ENCODE measurements at regions not wholly inside any gene's neighbourhood (a gene's known extent, or its start where the extent isn't known, plus 50 kb on each side); places are given as distances from the start of the nearest gene placed in this dataset.

DNA sequence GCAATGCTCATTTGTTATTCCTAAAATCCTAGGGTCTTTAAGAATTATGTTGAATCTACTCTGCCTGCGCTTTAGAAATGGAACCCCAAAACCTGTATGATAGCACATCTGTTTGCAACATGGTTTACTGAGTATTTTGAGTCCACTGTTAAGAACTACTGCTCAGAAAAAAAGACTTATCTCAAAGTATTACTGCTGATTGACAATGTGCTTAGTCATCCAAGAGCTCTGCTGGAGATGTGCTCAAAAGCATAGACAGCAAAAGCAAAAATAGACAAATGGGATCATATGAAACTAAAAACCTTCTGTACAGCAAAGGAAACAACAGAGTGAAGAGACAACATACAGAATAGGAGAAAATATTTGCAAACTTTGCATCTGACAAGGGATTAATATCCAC, 107.0 kb downstream of the CTH start:
- TF ChIP-seq, protein P1, sequence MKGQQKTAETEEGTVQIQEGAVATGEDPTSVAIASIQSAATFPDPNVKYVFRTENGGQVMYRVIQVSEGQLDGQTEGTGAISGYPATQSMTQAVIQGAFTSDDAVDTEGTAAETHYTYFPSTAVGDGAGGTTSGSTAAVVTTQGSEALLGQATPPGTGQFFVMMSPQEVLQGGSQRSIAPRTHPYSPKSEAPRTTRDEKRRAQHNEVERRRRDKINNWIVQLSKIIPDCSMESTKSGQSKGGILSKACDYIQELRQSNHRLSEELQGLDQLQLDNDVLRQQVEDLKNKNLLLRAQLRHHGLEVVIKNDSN (IDR thresholded peaks at IDR 0.05) = no peak
- TF ChIP-seq TEAD4 (IDR thresholded peaks at IDR 0.05) (no peak), TAF1 (IDR thresholded peaks at IDR 0.05; ENCODE audit: low read depth) (no peak), YY1 (IDR thresholded peaks at IDR 0.05; ENCODE audit: low read depth) (no peak), CEBPB (IDR thresholded peaks at IDR 0.05) (no peak), NFIC (IDR thresholded peaks at IDR 0.05) (no peak), RAD21 (IDR thresholded peaks at IDR 0.05; ENCODE audit: low read depth) (no peak), FOXM1 (IDR thresholded peaks at IDR 0.05; ENCODE audit: borderline replicate concordance, low read depth) (no peak), CREB1 (IDR thresholded peaks at IDR 0.05; ENCODE audit: low read depth) (no peak)
- TF ChIP-seq, protein P2, sequence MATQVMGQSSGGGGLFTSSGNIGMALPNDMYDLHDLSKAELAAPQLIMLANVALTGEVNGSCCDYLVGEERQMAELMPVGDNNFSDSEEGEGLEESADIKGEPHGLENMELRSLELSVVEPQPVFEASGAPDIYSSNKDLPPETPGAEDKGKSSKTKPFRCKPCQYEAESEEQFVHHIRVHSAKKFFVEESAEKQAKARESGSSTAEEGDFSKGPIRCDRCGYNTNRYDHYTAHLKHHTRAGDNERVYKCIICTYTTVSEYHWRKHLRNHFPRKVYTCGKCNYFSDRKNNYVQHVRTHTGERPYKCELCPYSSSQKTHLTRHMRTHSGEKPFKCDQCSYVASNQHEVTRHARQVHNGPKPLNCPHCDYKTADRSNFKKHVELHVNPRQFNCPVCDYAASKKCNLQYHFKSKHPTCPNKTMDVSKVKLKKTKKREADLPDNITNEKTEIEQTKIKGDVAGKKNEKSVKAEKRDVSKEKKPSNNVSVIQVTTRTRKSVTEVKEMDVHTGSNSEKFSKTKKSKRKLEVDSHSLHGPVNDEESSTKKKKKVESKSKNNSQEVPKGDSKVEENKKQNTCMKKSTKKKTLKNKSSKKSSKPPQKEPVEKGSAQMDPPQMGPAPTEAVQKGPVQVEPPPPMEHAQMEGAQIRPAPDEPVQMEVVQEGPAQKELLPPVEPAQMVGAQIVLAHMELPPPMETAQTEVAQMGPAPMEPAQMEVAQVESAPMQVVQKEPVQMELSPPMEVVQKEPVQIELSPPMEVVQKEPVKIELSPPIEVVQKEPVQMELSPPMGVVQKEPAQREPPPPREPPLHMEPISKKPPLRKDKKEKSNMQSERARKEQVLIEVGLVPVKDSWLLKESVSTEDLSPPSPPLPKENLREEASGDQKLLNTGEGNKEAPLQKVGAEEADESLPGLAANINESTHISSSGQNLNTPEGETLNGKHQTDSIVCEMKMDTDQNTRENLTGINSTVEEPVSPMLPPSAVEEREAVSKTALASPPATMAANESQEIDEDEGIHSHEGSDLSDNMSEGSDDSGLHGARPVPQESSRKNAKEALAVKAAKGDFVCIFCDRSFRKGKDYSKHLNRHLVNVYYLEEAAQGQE (IDR thresholded peaks at IDR 0.05; ENCODE audit: low read depth) = no peak

DNA sequence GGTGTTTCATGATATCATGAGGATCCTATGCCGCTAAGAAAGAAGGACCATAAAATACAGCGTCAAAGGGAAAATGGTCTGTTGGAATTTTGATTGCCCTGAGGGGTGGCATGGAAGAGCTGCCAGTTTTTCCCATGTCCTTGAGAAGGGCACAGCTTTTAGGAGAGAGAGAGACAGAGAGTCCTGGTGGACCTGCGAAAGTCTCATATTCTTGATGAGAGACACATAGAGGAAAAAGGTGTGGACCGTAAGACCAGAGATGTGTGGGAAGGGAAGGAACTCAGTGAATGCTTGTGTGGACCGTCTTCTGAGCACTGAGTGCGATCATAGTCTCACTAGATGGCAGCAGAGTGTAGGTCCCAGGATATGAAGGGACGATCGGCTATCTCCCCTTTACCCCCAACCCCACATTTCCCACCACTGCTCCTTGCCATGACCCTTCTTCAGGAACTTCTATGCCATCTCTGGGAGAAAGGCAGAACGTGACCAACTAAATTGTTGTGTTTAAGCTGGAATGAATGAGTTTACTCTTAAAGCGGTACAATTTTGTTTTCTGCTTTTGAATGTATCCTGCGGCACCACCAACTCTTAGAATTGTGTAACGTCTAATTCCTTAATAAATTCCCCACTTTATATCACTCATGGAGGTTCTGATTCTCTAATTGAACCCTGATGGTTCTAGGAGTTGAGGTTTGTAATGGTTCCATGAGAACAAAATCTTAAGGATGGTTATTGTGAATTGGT, 117.7 kb downstream of the CTH start:
- TF ChIP-seq RAD21 (IDR thresholded peaks at IDR 0.05; ENCODE audit: low read depth) = peak; percentile 74
- TF ChIP-seq, protein P2 (IDR thresholded peaks at IDR 0.05; ENCODE audit: low read depth) = no peak

DNA sequence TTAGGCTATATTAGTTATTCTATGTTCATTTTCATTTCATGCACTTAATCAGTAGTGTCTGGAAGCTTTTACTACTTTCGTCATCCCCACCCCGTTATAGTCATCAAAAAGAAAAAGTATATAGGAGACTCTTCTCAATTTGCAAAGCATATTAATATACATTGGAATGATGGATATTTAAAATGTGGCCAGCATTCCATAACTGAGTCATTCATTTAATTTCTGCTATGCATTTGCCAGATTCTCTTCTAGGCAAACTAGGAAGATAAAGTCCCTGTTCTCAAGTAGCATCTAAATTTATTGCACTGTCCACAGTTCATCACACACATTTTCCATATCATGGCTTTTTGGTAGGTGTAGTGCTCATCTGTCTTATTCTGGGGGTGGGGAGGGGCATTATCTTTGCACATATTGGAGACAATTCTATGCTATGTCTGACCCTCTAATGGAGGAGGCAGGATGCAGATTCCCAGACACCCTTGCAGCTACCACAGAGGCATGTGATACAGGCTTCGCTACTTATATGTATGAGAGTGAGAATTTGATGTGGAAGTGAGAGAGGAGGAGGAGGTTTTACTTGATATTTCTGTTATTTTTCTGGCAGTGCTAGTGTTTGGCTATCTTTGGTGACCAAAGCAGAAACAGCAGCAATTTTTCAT, 125.8 kb downstream of the CTH start:
- TF ChIP-seq RAD21 (IDR thresholded peaks at IDR 0.05; ENCODE audit: low read depth) (no peak), CEBPB (IDR thresholded peaks at IDR 0.05) (no peak), TEAD4 (IDR thresholded peaks at IDR 0.05) (no peak), EGR1 (IDR thresholded peaks at IDR 0.05) (no peak), ZBTB7A (IDR thresholded peaks at IDR 0.05; ENCODE audit: low read depth) (no peak), FOXM1 (IDR thresholded peaks at IDR 0.05; ENCODE audit: borderline replicate concordance, low read depth) (no peak), YY1 (IDR thresholded peaks at IDR 0.05; ENCODE audit: low read depth) (no peak), TCF12 (IDR thresholded peaks at IDR 0.05; ENCODE audit: low read depth) (no peak), TAF1 (IDR thresholded peaks at IDR 0.05; ENCODE audit: low read depth) (no peak), CREB1 (IDR thresholded peaks at IDR 0.05; ENCODE audit: low read depth) (no peak), EP300 (IDR thresholded peaks at IDR 0.05; ENCODE audit: borderline replicate concordance) (no peak), NFIC (IDR thresholded peaks at IDR 0.05) (no peak)
- TF ChIP-seq, protein P3, sequence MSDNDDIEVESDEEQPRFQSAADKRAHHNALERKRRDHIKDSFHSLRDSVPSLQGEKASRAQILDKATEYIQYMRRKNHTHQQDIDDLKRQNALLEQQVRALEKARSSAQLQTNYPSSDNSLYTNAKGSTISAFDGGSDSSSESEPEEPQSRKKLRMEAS (IDR thresholded peaks at IDR 0.05) = no peak
- TF ChIP-seq, protein P2 (IDR thresholded peaks at IDR 0.05; ENCODE audit: low read depth) = no peak
- TF ChIP-seq, protein P1 (IDR thresholded peaks at IDR 0.05) = no peak

DNA sequence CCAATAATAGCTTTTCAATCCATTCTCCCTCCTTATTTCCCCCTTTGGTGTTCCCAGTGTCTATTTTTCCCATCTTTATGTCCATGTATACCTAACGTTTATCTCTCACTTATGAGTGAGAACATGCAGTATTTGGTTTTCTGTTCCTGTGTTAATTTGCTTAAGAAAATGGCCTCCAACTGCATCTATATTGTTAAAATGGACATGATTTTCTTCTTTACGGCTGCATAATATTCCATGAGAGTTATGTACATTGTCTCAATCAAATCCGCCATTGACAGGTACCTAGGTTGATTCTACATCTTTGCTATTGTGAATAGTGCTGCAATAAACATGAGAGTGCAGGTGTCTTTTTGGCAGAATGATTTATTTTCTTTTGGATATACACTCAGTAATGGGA, 126.7 kb downstream of the CTH start:
- TF ChIP-seq, protein P3 (IDR thresholded peaks at IDR 0.05) = no peak
- no peak for TF ChIP-seq EGR1 (IDR thresholded peaks at IDR 0.05)
- TF ChIP-seq, protein P1 (IDR thresholded peaks at IDR 0.05) = no peak
- TF ChIP-seq, protein P2 (IDR thresholded peaks at IDR 0.05; ENCODE audit: low read depth) = no peak
- TF ChIP-seq FOXM1 (IDR thresholded peaks at IDR 0.05; ENCODE audit: borderline replicate concordance, low read depth) = no peak
